Central memory CD4-positive, alpha-beta T cell (primary cell): ENCODE measurements at regions not wholly inside any gene's neighbourhood (a gene's known extent, or its start where the extent isn't known, plus 50 kb on each side); places are given as distances from the start of the nearest gene placed in this dataset.

Experiments used
- DNase-seq: peaks from one replicate; pipeline ENCODE4 v3.0.0; 2022

GRCh38 chr6:129967427-129967826 is 51.0 kb upstream of the L3MBTL3 start:
- DNase-seq, result no peak

GRCh38 chr6:129966125-129966524 is 52.3 kb upstream of the L3MBTL3 start:
- DNase-seq, result no peak

DNA sequence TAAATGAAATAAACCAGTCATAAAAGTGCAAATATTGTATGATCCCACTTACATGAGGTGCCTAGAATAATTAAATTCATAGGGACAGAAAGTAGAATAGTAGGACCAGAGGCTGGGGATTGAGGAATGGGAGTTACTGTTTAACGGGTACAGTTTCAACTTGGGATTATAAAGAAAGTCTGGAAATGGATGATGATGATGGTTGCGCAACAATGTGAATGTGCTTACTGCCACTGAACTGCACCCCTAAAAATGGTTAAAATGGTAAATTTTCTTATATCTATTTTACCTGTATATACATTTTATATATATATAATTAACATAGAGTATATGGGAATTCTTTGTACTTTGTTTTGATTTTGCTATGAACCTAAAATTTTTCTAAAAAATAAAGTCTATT is 53.3 kb upstream of the L3MBTL3 start:
- DNase-seq, result no peak

DNA sequence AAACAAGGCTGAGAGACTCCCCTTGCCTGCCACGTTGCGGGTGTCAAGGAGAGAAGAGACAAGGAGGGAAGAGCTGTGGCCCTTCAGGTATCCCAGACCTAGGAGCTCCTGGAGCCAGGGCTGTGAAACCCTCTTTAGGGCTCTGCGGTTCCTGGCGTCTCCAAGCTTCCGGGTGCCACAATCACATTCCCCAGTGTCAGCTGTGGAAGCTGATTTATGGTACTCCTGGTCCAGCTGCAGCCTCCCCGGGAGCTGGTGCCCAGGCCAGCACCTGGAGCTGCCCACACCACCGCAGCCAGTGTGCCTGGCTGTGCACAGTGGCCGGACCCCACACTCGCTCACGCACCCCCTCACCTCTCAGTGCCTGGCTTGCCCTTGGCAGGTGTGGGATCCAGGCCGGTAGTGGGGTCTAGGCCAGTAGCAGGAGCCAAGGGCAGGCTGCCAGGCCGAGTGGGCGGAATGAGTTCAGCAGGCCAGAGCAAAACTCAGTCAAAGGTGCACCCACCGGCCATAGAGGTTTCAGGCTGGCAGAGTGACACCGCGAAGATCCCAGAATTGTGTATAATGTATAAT is 58.9 kb upstream of the L3MBTL3 start:
- no peak for DNase-seq

DNA sequence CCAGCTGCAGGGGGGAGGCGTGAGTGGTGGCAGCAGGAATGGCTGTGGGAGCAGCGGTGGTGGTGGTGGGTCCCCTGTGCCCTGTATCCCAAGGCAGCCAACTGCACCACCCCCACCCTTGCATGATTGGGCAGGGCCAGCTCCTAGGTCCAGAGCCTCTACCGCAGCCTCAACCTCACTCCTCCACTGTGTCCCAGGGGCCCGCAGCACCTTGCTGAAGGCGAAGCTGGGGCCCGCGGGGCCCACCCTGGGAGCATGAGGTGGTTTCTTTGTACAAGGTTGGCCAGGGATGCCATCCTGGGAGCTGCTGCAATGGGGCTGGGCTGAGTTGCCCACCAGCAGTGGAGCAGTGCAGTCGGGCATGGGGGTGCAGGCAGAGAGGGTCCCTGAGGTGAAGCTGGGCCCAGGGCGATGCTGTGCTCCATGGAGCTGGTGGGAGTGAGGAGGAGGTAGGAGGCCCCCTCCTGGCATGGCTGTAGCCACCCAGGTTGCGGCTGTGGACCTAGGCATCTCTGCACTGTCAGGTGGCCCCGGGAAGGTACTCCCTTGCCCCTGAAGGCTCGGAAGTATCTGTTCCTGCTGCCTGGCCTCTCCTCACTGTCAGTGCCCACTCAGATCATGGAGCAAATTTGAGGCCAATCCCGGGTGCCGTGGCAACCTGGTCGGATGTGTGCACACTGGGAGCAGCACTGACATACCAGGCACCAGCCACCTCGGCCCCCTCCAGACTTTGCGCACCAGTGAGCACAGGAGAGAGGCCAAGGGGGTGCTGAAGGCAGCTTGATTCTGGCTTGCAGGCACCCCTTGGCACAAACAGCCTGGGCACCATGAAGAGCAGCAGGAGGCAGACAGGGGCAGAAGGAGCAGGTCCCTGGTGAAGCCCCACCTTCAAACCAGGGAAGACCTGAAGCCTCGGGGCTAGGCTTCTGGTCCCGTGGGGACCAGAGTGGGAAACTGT is 60.2 kb upstream of the L3MBTL3 start:
- DNase-seq, result no peak

GRCh38 chr6:129955584-129955983 is 62.8 kb upstream of the L3MBTL3 start:
- no peak for DNase-seq

DNA sequence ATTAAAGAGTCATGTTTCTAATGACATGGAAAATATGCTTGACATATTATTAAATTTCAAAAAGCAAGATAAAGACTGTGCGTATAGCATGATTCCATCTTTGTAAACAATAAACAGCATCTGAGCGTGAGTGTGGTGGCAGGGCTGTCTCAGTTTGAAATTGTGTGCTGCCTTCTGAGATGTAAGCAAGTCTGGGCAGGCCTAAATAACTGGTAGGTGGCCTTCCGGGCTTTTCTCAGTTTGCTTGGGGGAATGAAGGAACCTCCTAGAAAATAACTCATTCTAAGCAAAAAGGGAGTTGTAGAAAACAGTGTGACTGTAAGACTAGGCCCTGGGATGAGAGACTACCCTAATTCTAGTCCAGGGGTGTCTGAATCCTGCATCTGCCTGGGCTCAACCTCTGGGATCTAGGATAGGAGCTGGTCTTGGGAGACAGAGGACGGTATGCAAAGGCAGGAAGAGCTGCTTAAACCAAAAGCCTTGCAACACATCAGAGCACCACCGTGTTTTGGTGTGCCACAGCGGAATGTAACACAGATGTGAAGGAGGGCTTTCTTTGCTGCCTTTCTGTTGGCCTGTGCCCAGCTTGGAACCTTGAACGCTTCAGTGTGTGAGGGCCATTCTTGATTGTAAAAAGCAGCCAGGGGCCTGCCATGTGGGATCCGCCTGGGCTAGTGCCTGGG is 63.5 kb upstream of the L3MBTL3 start:
- DNase-seq, result no peak

- DNase-seq, result no peak
These were observed 70.6 kb upstream of the L3MBTL3 start for GRCh38 chr6:129947797-129948196.

GRCh38 chr6:129946439-129947140 is 71.8 kb upstream of the L3MBTL3 start:
- DNase-seq, result no peak

GRCh38 chr6:129943637-129944271 is 74.6 kb upstream of the L3MBTL3 start:
- DNase-seq, result no peak

GRCh38 chr6:129940454-129941195 is 77.8 kb upstream of the L3MBTL3 start:
- no peak for DNase-seq

- DNase-seq, result no peak
These were observed 77.3 kb upstream of the TMEM244 start for GRCh38 chr6:129938249-129939020.

DNA sequence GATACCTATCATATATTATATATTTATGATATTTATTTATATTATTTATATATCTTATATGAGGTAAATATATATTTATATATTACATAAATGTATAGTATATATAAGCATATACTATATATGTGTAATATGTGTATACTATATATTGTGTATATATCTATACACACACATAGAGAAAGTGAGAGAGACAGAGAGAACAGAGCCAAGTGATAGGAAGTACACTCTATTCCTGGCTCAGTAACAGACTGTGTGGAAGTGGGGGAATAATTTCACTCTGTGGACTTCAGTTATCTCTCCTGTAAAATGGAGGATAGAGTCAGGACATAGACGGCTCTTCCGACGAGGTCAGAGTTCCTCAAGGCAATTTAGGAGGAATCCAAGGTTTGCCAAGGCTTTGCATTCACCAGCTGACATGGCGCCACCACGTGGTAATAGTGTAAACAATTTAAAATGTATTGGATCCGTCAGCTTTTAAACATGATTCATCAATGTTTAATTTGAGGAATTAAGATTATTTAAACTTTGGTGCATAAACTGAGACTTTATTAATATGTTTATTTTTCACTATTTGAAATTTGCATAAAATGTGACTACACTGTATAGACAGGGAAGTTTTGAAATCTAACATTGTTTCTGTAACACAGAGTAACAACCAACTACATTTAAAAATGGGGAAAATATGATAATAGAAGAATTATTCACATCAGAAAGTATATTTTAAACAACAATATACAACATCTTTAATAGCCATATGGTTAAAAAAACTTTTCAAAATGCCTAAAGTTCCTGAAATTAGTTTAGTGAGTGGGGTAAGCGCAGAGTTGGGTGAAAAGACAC is 75.4 kb upstream of the TMEM244 start:
- peak; percentile 14 for DNase-seq

GRCh38 chr6:129932321-129932720 is 71.2 kb upstream of the TMEM244 start:
- DNase-seq, result no peak

GRCh38 chr6:129929433-129929832 is 68.3 kb upstream of the TMEM244 start:
- DNase-seq, result no peak

GRCh38 chr6:129923530-129924250 is 62.6 kb upstream of the TMEM244 start:
- DNase-seq, result no peak

GRCh38 chr6:129921169-129921817 is 60.2 kb upstream of the TMEM244 start:
- DNase-seq, result no peak

GRCh38 chr6:129920103-129920798 is 59.1 kb upstream of the TMEM244 start:
- no peak for DNase-seq
